HepG2 (cell line): ENCODE measurements at regions not wholly inside any gene's neighbourhood (a gene's known extent, or its start where the extent isn't known, plus 50 kb on each side); places are given as distances from the start of the nearest gene placed in this dataset.

Experiments used
- ATAC-seq: fragments of 200-7000 bp; cut with Tn5 transposase; 3 replicates; pipeline ENCODE4 v1.9.1; 2020; ENCODE audit warnings: mild to moderate bottlenecking, moderate library complexity
- BruUV-seq: library from RNA; stranded (reverse); fragments of 400-500 nt; replicated peaks from 2 replicates; lab custom pipeline; 2021; lab: Mats Ljungman, UMichigan
- CTCF ChIA-PET: fragments of 300-600 bp; formaldehyde crosslinking; extraction: SDS; loops from one replicate; lab custom pipeline; 2021; ENCODE audit warnings: low total read pairs, inconsistent platforms, low intra/inter-chr PET ratio; lab: Yijun Ruan, JAX
- POLR2A ChIA-PET: fragments of 350-600 bp; sonication (Branson Sonifier 250); formaldehyde crosslinking; loops from one replicate; lab custom pipeline; 2020; ENCODE audit warnings: antibody characterized with exemption, inconsistent platforms; lab: Yijun Ruan, JAX
- DNase-seq: peaks from one replicate; pipeline ENCODE4 v3.0.0-alpha.2; 2015; ENCODE audit warnings: low spot score
- FAIRE-seq: peaks from 3 replicates; lab custom pipeline; 2011; peaks lifted over from hg19 to GRCh38; lab: Jason Lieb, UNC
- H2AFZ ChIP-seq: one replicate; pipeline ENCODE4 v1.6.1; 2011; ENCODE audit warnings: low read length, inconsistent platforms
- H3K27ac ChIP-seq: fragments of 300-600 bp; 3 replicates; pipeline ENCODE4 v1.8.0; 2011; ENCODE audit warnings: mixed run types, mild to moderate bottlenecking, mixed read lengths, low read length, inconsistent platforms; ENCODE audit not compliant: insufficient read depth; ENCODE audit errors: extremely low read length
- H3K27me3 ChIP-seq, 2 experiments: fragments of 200-600 bp in 1 of 2; 2 replicates in 1 of 2; 3 replicates in 1 of 2; pipeline versions ENCODE4 v1.6.0 to v1.8.0; 2011; ENCODE audit warnings: low read length in 2 of 2, mild to moderate bottlenecking in 2 of 2, moderate library complexity in 2 of 2, inconsistent platforms in 1 of 2; ENCODE audit not compliant: insufficient read depth in 2 of 2, control insufficient read depth in 1 of 2
- H3K36me3 ChIP-seq, 2 experiments: fragments of 200-600 bp in 1 of 2; replicated peaks in 1 of 2; 2 replicates in 1 of 2; 3 replicates in 1 of 2; pipeline versions ENCODE4 v1.5.1 to v1.8.0; 2011; ENCODE audit warnings: low read length in 2 of 2, inconsistent platforms in 1 of 2; ENCODE audit not compliant: insufficient read depth in 2 of 2, control insufficient read depth in 1 of 2
- H3K4me1 ChIP-seq: 2 replicates; pipeline ENCODE4 v1.5.1; 2012; ENCODE audit warnings: low read length, inconsistent platforms; ENCODE audit not compliant: insufficient read depth
- H3K4me2 ChIP-seq: 2 replicates; pipeline ENCODE4 v1.6.0; 2011; ENCODE audit warnings: low read depth, low read length, inconsistent platforms
- H3K4me3 ChIP-seq, 3 experiments: fragments of 200-600 bp in 1 of 3; sonication (generic), shearing (Covaris generic) in 1 of 3; replicated peaks in 1 of 3; 2 replicates each; pipeline ENCODE4 v1.5.1; 2011 to 2016; ENCODE audit warnings: low read length in 3 of 3, inconsistent platforms in 2 of 3, low read depth in 2 of 3, mild to moderate bottlenecking in 2 of 3, control low read depth in 1 of 3, mixed read lengths in 1 of 3; ENCODE audit not compliant: insufficient read depth in 1 of 3
- H3K79me2 ChIP-seq: one replicate; pipeline ENCODE4 v1.6.1; 2011; ENCODE audit warnings: low read length, inconsistent platforms; ENCODE audit not compliant: insufficient read depth
- H3K9ac ChIP-seq: 2 replicates; pipeline ENCODE4 v1.6.0; 2011; ENCODE audit warnings: mild to moderate bottlenecking, low read depth, low read length, inconsistent platforms; ENCODE audit not compliant: insufficient read depth
- H3K9me3 ChIP-seq: 2 replicates; pipeline ENCODE4 v1.5.1; 2012; ENCODE audit warnings: mild to moderate bottlenecking, low read length
- H4K20me1 ChIP-seq: 2 replicates; pipeline ENCODE4 v1.6.0; 2011; ENCODE audit warnings: inconsistent platforms, mild to moderate bottlenecking, low read length, moderate library complexity; ENCODE audit not compliant: insufficient read depth
- EZH2 ChIP-seq: conservative IDR thresholded peaks from 2 replicates; pipeline ENCODE4 v1.6.1; 2012; ENCODE audit warnings: mild to moderate bottlenecking, low read depth, low read length, moderate library complexity
- SP5 ChIP-seq: IDR thresholded peaks from 2 replicates; pipeline ENCODE4 v1.6.1; 2016; ENCODE audit warnings: low read depth, borderline replicate concordance
- WGBS: methylation state at CpG from one replicate; pipeline ENCODE4 v1.1.6; 2017; ENCODE audit warnings: low lambda C conversion rate; 5-methylcytosine and 5-hydroxymethylcytosine counted together
- in situ Hi-C: cut with HindIII; loops from 2 replicates; pipeline ENCODE4 v1.10.0; 2017; ENCODE audit warnings: low pct_unique_long_range_greater_than_20kb; ENCODE audit not compliant: extremely low pct_ligation_motif_present
- intact Hi-C: fragments of 100-400 bp; cut with micrococcal nuclease; formaldehyde crosslinking; loops from one replicate; pipeline ENCODE4 v1.10.0; 2022; ENCODE audit not compliant: unreplicated experiment
- TF ChIP-seq, protein P1 (sequence below): sonication (generic); formaldehyde crosslinking; IDR thresholded peaks from 2 replicates; pipeline ENCODE4 v1.4.0; 2020; ENCODE audit warnings: mild to moderate bottlenecking, low read depth, missing genetic modification reagents
- TF ChIP-seq, protein P2 (sequence below): sonication (generic); formaldehyde crosslinking; IDR thresholded peaks from 2 replicates; pipeline ENCODE4 v1.8.1; 2023; ENCODE audit warnings: mild to moderate bottlenecking, moderate library complexity, missing genetic modification reagents

DNA sequence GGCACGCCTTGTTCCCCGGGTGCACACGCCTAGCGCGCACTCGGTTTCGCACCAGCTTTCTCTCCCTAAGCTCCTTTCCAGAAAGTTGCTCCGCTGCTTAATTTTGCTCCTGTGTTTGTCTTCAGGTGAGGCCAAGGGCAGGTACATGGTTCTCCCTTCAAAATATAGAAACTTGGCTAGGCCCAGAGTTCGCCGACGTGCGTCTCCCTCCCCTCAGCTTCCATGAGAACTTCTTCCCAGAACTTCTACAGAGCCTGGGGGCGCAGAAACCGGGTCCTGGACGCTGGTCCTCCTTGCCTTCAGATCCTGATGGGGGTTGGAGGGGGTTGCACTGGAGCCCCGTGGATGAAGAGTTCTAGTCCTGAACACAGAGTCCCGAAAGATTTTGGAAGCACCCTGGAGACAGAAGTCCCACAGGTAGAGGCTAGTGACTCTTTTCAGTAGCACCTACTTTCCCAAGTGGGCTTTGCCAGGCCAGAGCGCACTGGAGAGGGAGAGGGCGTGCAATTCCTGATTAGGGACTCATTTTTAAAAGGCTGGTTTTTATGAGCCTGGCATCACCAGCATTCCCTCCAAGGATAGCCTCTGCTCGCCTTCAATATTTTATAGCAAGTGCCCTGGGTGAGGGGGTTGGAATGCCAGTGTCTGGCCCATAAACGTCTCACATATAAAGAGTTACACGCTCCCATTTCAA, 128.4 kb downstream of the TMEM174 start:
- Histone ChIP-seq H3K9ac (no peak overlapping the region), H4K20me1 (no peaks in the 10 kb centered on the region), H3K27me3 (peaks cover 8 to 86% of the 10 kb centered on the region in 2 experiments), H2AFZ (no peak overlapping the region), H3K4me3 (no peak overlapping the region), H3K36me3 (no peaks in the 10 kb centered on the region), H3K79me2 (no peaks in the 10 kb centered on the region), H3K4me1 (no peaks in the 10 kb centered on the region), H3K4me2 (no peak overlapping the region), H3K27ac (no peak overlapping the region), H3K9me3 (no peaks in the 10 kb centered on the region)
- TF ChIP-seq, protein P1, sequence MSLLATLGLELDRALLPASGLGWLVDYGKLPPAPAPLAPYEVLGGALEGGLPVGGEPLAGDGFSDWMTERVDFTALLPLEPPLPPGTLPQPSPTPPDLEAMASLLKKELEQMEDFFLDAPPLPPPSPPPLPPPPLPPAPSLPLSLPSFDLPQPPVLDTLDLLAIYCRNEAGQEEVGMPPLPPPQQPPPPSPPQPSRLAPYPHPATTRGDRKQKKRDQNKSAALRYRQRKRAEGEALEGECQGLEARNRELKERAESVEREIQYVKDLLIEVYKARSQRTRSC, result no peak
- no peak for TF ChIP-seq SP5 (CRISPR knock-in tag)
- FAIRE-seq, result no peak
- ChIA-PET POLR2A (no interaction called here), CTCF (no interaction called here)
- no peak for DNase-seq
- no TSS peak for BruUV-seq
- ATAC-seq, result no peak
- WGBS, result 40% methylated on average over 22 of the region's 22 CpGs
- in situ Hi-C loops, result no loop called here
- intact Hi-C loops, result no loop called here

DNA sequence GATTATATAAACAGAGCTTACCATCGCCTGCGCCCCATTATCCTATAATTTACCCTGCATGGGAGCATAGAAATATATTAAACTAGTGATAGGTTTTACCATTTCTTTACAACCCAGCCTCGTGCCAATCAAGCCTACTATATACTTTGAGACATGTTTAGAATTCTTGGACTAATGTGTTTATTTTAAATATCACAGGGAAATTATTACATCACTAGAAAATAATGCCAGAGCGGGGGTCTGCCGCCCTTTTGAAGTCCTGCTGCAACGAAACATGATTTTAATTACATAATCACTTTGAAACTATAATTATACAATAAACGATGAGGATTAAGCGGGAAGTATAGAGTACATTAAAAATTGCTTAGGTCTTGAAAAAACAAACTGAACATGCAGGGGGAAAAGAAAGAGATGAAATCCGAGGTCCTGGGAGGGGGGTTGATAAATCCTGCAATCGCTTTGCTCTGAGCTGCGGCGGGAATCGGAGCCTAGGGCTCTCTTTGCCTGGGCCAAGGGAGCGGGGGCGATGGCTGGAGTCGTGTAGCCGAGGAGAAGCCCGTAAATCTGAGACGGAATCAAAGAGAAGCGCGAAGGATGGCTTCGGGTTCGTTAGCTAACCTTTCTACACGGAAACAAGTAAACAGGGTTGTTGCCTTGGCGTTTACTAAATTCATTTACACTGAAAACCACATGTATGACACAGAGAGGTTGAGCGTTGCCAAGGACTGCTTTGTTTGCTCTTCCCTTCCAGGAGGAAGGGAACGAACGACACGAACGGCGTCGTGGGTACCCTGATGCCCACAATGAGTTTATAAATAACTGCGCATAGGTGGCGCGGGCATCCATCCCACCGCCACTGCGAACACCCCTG, 127.6 kb downstream of the TMEM174 start:
- CTCF ChIA-PET, result no interaction called here
- DNase-seq (no peak), ATAC-seq (no peak)
- H3K4me2 ChIP-seq, result no peak overlapping the region
- WGBS, result 20% methylated on average over 36 of the region's 37 CpGs
- H3K27ac ChIP-seq, result no peak overlapping the region
- in situ Hi-C loops, result no loop called here
- H3K9me3 ChIP-seq, result no peaks in the 10 kb centered on the region
- no peak overlapping the region for H2AFZ ChIP-seq
- TF ChIP-seq, protein P2, sequence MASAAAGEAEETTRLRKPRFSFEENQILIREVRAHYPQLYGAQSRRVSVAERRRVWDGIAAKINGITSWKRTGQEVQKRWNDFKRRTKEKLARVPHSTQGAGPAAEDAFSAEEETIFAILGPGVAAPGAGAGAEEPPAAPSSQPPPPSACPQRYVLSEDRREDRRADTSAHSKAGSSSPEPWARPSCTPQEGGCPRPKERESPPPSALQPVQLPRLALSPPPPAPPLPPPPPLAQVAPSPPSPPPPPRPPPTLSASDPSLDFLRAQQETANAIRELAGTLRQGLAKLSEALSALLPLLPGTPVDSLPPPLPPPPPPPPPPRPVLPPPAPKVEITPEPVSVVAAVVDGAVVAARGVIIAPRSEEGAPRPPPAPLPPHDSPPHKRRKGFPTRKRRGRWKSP (CRISPR knock-in tag), result no peak
- TF ChIP-seq EZH2, result peak; percentile 61; the same call in 1 of the 2 replicates
- TF ChIP-seq, all 625 proteins: peak for 1
- H3K36me3 ChIP-seq, result no peaks in the 10 kb centered on the region
- POLR2A ChIA-PET, result no interaction called here
- no TSS peak for BruUV-seq
- H3K4me1 ChIP-seq, result no peaks in the 10 kb centered on the region
- peaks cover 8 to 91% of the 10 kb centered on the region in 2 experiments for H3K27me3 ChIP-seq
- intact Hi-C loops, result no loop called here
- H3K79me2 ChIP-seq, result no peaks in the 10 kb centered on the region
- H3K4me3 ChIP-seq, result no peak overlapping the region
- no peak for FAIRE-seq
- H3K9ac ChIP-seq, result no peak overlapping the region
- no peaks in the 10 kb centered on the region for H4K20me1 ChIP-seq
